ENCODE measurements at regions not wholly inside any gene's neighbourhood (a gene's known extent, or its start where the extent isn't known, plus 50 kb on each side); places are given as distances from the start of the nearest gene placed in this dataset.

DNA sequence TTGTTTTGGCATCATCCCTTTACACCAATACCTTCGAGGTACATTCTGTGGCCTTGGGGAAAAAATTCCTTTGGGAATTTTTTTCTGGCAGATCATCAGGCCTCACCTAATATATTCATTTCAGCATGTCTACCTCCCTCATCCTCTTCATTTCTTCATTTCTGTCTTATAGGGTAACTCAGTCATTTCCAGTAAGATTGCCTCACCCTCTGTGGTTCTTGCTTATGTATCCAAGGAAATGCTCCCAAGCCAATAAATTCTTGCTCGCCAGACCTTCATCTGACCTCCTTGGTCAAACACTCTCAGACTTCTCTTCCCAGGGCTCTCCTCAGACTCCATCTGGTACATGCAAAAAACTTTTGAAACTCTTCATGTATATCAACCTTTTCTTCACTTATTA, 265.6 kb downstream of the TMX3 start:
- DNase-seq (ENCODE audit: extremely low read depth, low read depth), result peak; percentile 46
- H3K4me3 ChIP-seq (replicated peaks; ENCODE audit: low read depth, low read length), result no peak overlapping the region
- TF ChIP-seq CTCF (IDR thresholded peaks at IDR 0.05; ENCODE audit: low read depth, low read length, missing control alignments), result no peak

DNA sequence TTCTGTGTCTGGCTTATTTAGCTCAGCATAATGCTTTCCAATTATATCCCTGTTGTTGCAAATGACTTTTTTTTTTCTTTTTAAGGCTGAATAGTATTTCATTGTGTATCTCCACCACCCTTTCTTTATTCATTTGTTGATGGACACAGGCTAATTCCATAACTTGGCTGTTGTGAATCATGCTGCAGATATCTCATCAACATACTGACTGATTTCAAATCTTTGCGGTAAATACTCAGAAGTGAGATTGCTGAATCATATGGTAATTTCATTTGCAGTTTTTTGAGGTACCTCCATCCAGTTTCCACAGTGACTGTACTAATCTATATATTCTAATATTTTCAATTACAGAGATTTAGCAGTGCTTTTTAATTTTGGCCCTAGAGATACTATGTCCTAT, 266.2 kb downstream of the TMX3 start:
- no peak for DNase-seq (ENCODE audit: extremely low read depth, low read depth)
- no peak overlapping the region for H3K4me3 ChIP-seq (replicated peaks; ENCODE audit: low read depth, low read length)
- TF ChIP-seq CTCF (IDR thresholded peaks at IDR 0.05; ENCODE audit: low read depth, low read length, missing control alignments), result no peak

DNA sequence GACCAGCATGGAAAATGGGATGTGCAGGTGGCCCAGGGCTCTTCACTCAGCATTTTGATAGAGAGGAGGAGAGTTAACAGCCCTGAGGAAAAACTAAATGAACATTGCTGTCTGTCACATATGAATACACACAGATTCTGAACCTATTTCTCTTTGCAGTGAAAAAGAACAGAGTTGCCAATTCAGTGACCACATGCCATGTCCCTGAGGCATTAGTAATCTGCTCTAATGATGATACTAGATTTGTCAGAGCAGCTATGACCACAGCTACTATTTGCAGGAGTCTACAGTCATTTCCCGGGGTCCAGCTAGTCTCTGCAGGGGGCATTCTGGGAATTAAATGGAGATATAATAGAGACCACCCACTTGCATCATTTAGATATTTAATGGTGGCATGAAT, 267.6 kb downstream of the TMX3 start:
- no peak for DNase-seq (ENCODE audit: extremely low read depth, low read depth)
- TF ChIP-seq CTCF (IDR thresholded peaks at IDR 0.05; ENCODE audit: low read depth, low read length, missing control alignments), result no peak
- H3K4me3 ChIP-seq (replicated peaks; ENCODE audit: low read depth, low read length), result no peak overlapping the region

DNA sequence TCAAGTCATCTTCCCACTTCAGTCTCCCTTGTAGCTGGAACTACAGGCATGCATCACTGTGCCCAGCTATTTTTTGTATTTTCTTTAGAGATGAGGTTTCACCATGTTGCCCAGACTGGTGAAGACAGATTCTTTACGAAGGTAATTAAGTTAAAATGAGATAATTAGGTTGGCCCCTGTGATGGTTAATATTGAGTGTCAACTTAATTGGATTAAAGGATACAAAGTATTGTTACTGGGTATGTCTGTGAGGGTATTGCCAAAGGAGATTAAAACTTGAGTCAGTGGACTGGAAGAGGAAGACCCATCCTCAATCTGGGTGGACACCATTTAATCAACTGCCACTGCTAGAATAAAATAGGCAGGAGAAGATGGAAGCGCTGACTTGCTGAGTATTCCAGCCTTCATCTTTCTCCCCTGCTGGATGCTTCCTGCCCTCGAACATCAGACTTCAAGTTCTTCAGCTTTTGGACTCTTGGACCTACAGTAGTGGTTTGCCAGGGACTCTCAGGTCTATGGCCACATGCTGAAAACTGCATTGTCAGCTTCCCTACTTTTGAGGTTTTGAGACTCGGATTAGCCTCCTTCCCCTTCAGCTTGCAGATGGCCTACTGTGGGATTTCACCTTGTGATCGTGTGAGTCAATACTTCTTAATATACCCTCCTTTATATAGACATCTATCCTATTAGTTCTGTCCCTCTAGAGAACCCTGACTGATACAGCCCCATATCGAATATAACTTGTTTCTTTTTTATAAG, 269.1 kb downstream of the TMX3 start:
- no peak for DNase-seq (ENCODE audit: extremely low read depth, low read depth)
- H3K4me3 ChIP-seq (replicated peaks; ENCODE audit: low read depth, low read length), result no peak overlapping the region
- no peak for TF ChIP-seq CTCF (IDR thresholded peaks at IDR 0.05; ENCODE audit: low read depth, low read length, missing control alignments)

DNA sequence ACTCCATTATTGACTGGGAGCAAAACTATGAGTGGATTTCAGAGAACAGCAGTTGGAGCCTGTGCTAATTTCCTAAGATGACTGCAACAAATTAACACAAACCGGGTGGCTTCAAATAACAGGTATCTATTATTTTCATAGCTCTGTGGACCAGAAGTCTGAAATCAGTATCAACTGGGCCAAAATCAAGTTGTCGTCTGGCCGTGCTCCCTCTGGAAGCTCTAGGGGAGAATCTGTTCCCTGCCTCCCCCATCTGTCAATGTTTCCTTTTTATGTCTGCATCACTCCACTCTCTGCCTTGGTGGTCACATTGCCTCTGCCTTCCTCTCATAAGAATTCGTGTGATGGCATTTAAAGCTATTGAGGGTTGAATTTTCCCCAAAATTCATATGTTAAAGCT, 269.8 kb downstream of the TMX3 start:
- no peak overlapping the region for H3K4me3 ChIP-seq (replicated peaks; ENCODE audit: low read depth, low read length)
- DNase-seq (ENCODE audit: extremely low read depth, low read depth), result no peak
- no peak for TF ChIP-seq CTCF (IDR thresholded peaks at IDR 0.05; ENCODE audit: low read depth, low read length, missing control alignments)

DNA sequence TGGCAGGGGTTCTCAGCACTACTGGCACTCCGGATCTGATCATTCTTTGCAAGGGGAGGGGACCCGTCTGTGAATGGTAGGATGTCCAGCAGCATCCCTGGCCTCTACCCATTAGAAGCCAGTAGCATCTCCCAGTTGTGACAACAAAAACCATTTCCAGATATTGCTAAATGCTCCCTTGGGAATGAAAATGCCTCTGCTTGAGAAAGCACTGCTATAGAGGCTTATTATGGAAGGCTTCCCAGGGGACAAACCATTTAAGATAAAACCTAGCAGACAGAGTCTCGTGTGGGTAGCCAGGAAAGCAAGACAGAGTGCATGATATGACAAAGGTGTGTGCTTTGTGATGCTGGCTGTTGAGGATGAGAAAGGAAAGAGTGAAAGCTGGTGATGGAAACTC, 273.7 kb downstream of the TMX3 start:
- no peak overlapping the region for H3K4me3 ChIP-seq (replicated peaks; ENCODE audit: low read depth, low read length)
- TF ChIP-seq CTCF (IDR thresholded peaks at IDR 0.05; ENCODE audit: low read depth, low read length, missing control alignments), result no peak
- no peak for DNase-seq (ENCODE audit: extremely low read depth, low read depth)

- no peak for TF ChIP-seq CTCF (IDR thresholded peaks at IDR 0.05; ENCODE audit: low read depth, low read length, missing control alignments)
- no peak for DNase-seq (ENCODE audit: extremely low read depth, low read depth)
- H3K4me3 ChIP-seq (replicated peaks; ENCODE audit: low read depth, low read length), result no peak overlapping the region
These were observed 274.5 kb downstream of the TMX3 start for GRCh38 chr18:68440433-68440832.
